H1 (cell line): ENCODE measurements at regions not wholly inside any gene's neighbourhood (a gene's known extent, or its start where the extent isn't known, plus 50 kb on each side); places are given as distances from the start of the nearest gene placed in this dataset.

Experiments
- CTCF ChIA-PET: fragments of 300-600 bp; sonication (Branson Sonifier 250); formaldehyde crosslinking; loops from one replicate; lab custom pipeline; 2021; ENCODE audit not compliant: partially characterized antibody; lab: Charles Lee
- POLR2A ChIA-PET: fragments of 300-600 bp; sonication (Branson Sonifier 250); formaldehyde crosslinking; loops from one replicate; lab custom pipeline; 2021; ENCODE audit warnings: inconsistent platforms; ENCODE audit not compliant: partially characterized antibody; lab: Charles Lee
- DNase-seq, 2 experiments: peaks; one replicate each; pipeline versions ENCODE4 v3.0.0 to v3.0.0-alpha.2; 2010 to 2022; ENCODE audit warnings: low spot score in 2 of 2, low read depth in 1 of 2, mixed read lengths in 1 of 2
- FAIRE-seq: peaks from 2 replicates; lab custom pipeline; 2011; peaks lifted over from hg19 to GRCh38; lab: Jason Lieb, UNC
- H2AFZ ChIP-seq: 2 replicates; pipeline ENCODE4 v1.8.1; 2012; ENCODE audit warnings: low read length, inconsistent platforms
- H2AK5ac ChIP-seq: 2 replicates; pipeline ENCODE4 v1.6.1; 2013; ENCODE audit warnings: low read depth, low read length
- H2BK120ac ChIP-seq: replicated peaks from 2 replicates; pipeline ENCODE3; 2013; ENCODE audit warnings: low read depth, low read length, inconsistent platforms
- H2BK12ac ChIP-seq: 2 replicates; pipeline ENCODE4 v1.6.1; 2013; ENCODE audit warnings: low read depth, low read length
- H2BK15ac ChIP-seq: 2 replicates; pipeline ENCODE4 v1.6.1; 2013; ENCODE audit warnings: low read length
- H2BK20ac ChIP-seq: 2 replicates; pipeline ENCODE4 v1.6.1; 2013; ENCODE audit warnings: low read length
- H2BK5ac ChIP-seq: 2 replicates; pipeline ENCODE4 v1.6.1; 2013; ENCODE audit warnings: low read depth, low read length
- H3K14ac ChIP-seq: 2 replicates; pipeline ENCODE4 v1.6.1; 2013; ENCODE audit warnings: inconsistent platforms; ENCODE audit not compliant: insufficient read length
- H3K18ac ChIP-seq: 2 replicates; pipeline ENCODE4 v1.6.1; 2013; ENCODE audit warnings: low read length; ENCODE audit errors: extremely low read depth
- H3K23ac ChIP-seq: 2 replicates; pipeline ENCODE4 v1.6.1; 2013; ENCODE audit warnings: inconsistent platforms; ENCODE audit not compliant: insufficient read length
- H3K23me2 ChIP-seq: 2 replicates; pipeline ENCODE4 v1.6.1; 2013; ENCODE audit warnings: low read depth, low read length
- H3K27ac ChIP-seq: 2 replicates; pipeline ENCODE4 v1.6.1; 2011; ENCODE audit warnings: low read depth, low read length, inconsistent platforms
- H3K27me3 ChIP-seq, 4 experiments: replicated peaks in 1 of 4; 1 replicate in 1 of 4; 2 replicates in 3 of 4; pipeline versions ENCODE4 v1.6.1 to v1.8.1; 2011 to 2013; ENCODE audit warnings: low read length in 3 of 4, mild to moderate bottlenecking in 3 of 4, inconsistent platforms in 2 of 4, mixed read lengths in 2 of 4, moderate library complexity in 1 of 4; ENCODE audit not compliant: control insufficient read depth in 3 of 4, insufficient read depth in 3 of 4; ENCODE audit errors: extremely low read depth in 1 of 4
- H3K36me3 ChIP-seq, 4 experiments: 2 replicates each; pipeline versions ENCODE4 v1.6.1 to v1.8.1; 2011 to 2013; ENCODE audit warnings: mild to moderate bottlenecking in 4 of 4, low read length in 3 of 4, moderate library complexity in 2 of 4, control low read depth in 1 of 4, inconsistent platforms in 1 of 4; ENCODE audit not compliant: insufficient read depth in 4 of 4, control insufficient read depth in 2 of 4
- H3K4ac ChIP-seq: replicated peaks from 2 replicates; pipeline ENCODE3; 2013; ENCODE audit warnings: low read length, low read depth, mixed read lengths, inconsistent platforms; ENCODE audit not compliant: insufficient read length
- H3K4me1 ChIP-seq, 4 experiments: replicated peaks in 1 of 4; 1 replicate in 1 of 4; 2 replicates in 3 of 4; pipeline versions ENCODE4 v1.6.1 to v1.8.1; 2011 to 2013; ENCODE audit warnings: low read length in 3 of 4, inconsistent platforms in 2 of 4, mixed read lengths in 1 of 4; ENCODE audit not compliant: insufficient read depth in 4 of 4, control insufficient read depth in 3 of 4
- H3K4me2 ChIP-seq, 2 experiments: 2 replicates each; pipeline versions ENCODE4 v1.6.1 to v1.8.1; 2011 to 2013; ENCODE audit warnings: low read depth in 2 of 2, low read length in 2 of 2, control low read depth in 1 of 2, inconsistent platforms in 1 of 2, mild to moderate bottlenecking in 1 of 2; ENCODE audit not compliant: insufficient read depth in 1 of 2
- H3K4me3 ChIP-seq, 4 experiments: fragments of 200-600, 300-600 bp in 1 of 4; sonication (generic), shearing (Covaris generic), sonication (Bioruptor Twin) in 1 of 4; 2 replicates each; pipeline versions ENCODE4 v1.5.1 to v1.8.1; 2011 to 2016; ENCODE audit warnings: low read length in 4 of 4, low read depth in 3 of 4, control low read depth in 2 of 4, inconsistent platforms in 2 of 4, mild to moderate bottlenecking in 2 of 4, mixed read lengths in 1 of 4, moderate library complexity in 1 of 4; ENCODE audit not compliant: insufficient read depth in 2 of 4; ENCODE audit errors: extremely low read depth in 1 of 4
- H3K56ac ChIP-seq: replicated peaks from 2 replicates; pipeline ENCODE3; 2013; ENCODE audit warnings: low read depth, mild to moderate bottlenecking, mixed read lengths, low read length, inconsistent platforms; ENCODE audit not compliant: insufficient read length
- H3K79me1 ChIP-seq: 2 replicates; pipeline ENCODE4 v1.6.1; 2013; ENCODE audit warnings: low read depth, low read length, control low read depth
- H3K79me2 ChIP-seq, 2 experiments: 2 replicates each; pipeline versions ENCODE4 v1.6.1 to v1.8.1; 2012 to 2013; ENCODE audit warnings: low read length in 2 of 2, mild to moderate bottlenecking in 2 of 2, inconsistent platforms in 1 of 2; ENCODE audit not compliant: insufficient read depth in 2 of 2, control insufficient read depth in 1 of 2
- H3K9ac ChIP-seq, 4 experiments: replicated peaks in 1 of 4; 1 replicate in 1 of 4; 2 replicates in 3 of 4; pipeline versions ENCODE4 v1.6.1 to v1.8.1; 2011 to 2013; ENCODE audit warnings: low read depth in 3 of 4, low read length in 3 of 4, control low read depth in 2 of 4, mild to moderate bottlenecking in 2 of 4, moderate library complexity in 2 of 4, inconsistent platforms in 1 of 4; ENCODE audit errors: extremely low read depth in 1 of 4
- H3K9me3 ChIP-seq, 2 experiments: 2 replicates each; pipeline versions ENCODE4 v1.6.1 to v1.8.1; 2012 to 2013; ENCODE audit warnings: mild to moderate bottlenecking in 2 of 2, moderate library complexity in 2 of 2, control low read depth in 1 of 2, inconsistent platforms in 1 of 2, low read depth in 1 of 2, low read length in 1 of 2, mixed read lengths in 1 of 2; ENCODE audit not compliant: insufficient read depth in 2 of 2
- H4K20me1 ChIP-seq, 2 experiments: replicated peaks in 1 of 2; 2 replicates each; pipeline versions ENCODE3 to v1.8.1; 2011 to 2013; ENCODE audit warnings: inconsistent platforms in 2 of 2, low read length in 2 of 2, mild to moderate bottlenecking in 1 of 2; ENCODE audit not compliant: insufficient read depth in 2 of 2, control insufficient read depth in 1 of 2
- H4K5ac ChIP-seq: 2 replicates; pipeline ENCODE4 v1.6.1; 2013; ENCODE audit warnings: low read length, low read depth, mixed read lengths, inconsistent platforms; ENCODE audit not compliant: insufficient read length
- H4K8ac ChIP-seq: 2 replicates; pipeline ENCODE4 v1.8.0; 2013; ENCODE audit warnings: mild to moderate bottlenecking, moderate library complexity, low read length, inconsistent platforms; ENCODE audit not compliant: insufficient read depth; ENCODE audit errors: extremely low read depth
- H4K91ac ChIP-seq: replicated peaks from 2 replicates; pipeline ENCODE3; 2013; ENCODE audit warnings: low read length, mixed read lengths, inconsistent platforms; ENCODE audit not compliant: insufficient read length
- CEBPB ChIP-seq: IDR thresholded peaks from 2 replicates; pipeline ENCODE4 v1.6.1; 2012; ENCODE audit warnings: low read depth, low read length
- CHD2 ChIP-seq: IDR thresholded peaks from 2 replicates; pipeline ENCODE4 v1.6.1; 2012; ENCODE audit warnings: low read length, improper control_type of control experiment
- EP300 ChIP-seq, 2 experiments: IDR thresholded peaks; 1 replicate in 1 of 2; 2 replicates in 1 of 2; pipeline ENCODE4 v1.6.1; 2011 to 2012; ENCODE audit warnings: low read depth in 2 of 2, low read length in 2 of 2, mild to moderate bottlenecking in 2 of 2, borderline replicate concordance in 1 of 2, inconsistent platforms in 1 of 2, moderate library complexity in 1 of 2
- EZH2 ChIP-seq: fragments of 200-600 bp; sonication (generic); IDR thresholded peaks from 2 replicates; pipeline ENCODE4 v1.7.1; 2012; ENCODE audit warnings: low read depth, mild to moderate bottlenecking, moderate library complexity, low read length, inconsistent platforms; ENCODE audit not compliant: severe bottlenecking
- FOSL1 ChIP-seq: IDR thresholded peaks from 2 replicates; pipeline ENCODE4 v1.6.1; 2011; ENCODE audit warnings: mild to moderate bottlenecking, low read depth, low read length, moderate library complexity; ENCODE audit not compliant: insufficient read depth
- JUND ChIP-seq: IDR thresholded peaks from 2 replicates; pipeline ENCODE4 v1.6.1; 2011; ENCODE audit warnings: mild to moderate bottlenecking, improper control_type of control experiment, low read length
- PHF8 ChIP-seq: fragments of 200-600 bp; sonication (generic); conservative IDR thresholded peaks from 2 replicates; pipeline ENCODE4 v1.7.1; 2012; ENCODE audit warnings: low read depth, mild to moderate bottlenecking, inconsistent platforms, low read length, moderate library complexity
- POLR2A ChIP-seq, 2 experiments: IDR thresholded peaks; 1 replicate in 1 of 2; 2 replicates in 1 of 2; pipeline ENCODE4 v1.6.1; 2011; ENCODE audit warnings: low read depth in 2 of 2, low read length in 2 of 2, mild to moderate bottlenecking in 2 of 2; ENCODE audit errors: control extremely low read depth in 1 of 2
- RBBP5 ChIP-seq: IDR thresholded peaks from 2 replicates; pipeline ENCODE4 v1.7.1; 2012; ENCODE audit warnings: low read depth, mild to moderate bottlenecking, inconsistent platforms, low read length, moderate library complexity, borderline replicate concordance
- SP4 ChIP-seq: IDR thresholded peaks from 2 replicates; pipeline ENCODE4 v1.6.1; 2012; ENCODE audit warnings: low read length, inconsistent platforms
- SRF ChIP-seq: IDR thresholded peaks from 2 replicates; pipeline ENCODE4 v1.6.1; 2011; ENCODE audit warnings: mild to moderate bottlenecking, low read depth, low read length, moderate library complexity
- TEAD4 ChIP-seq: IDR thresholded peaks from 2 replicates; pipeline ENCODE4 v1.6.1; 2012; ENCODE audit warnings: low read depth, low read length, inconsistent platforms, mixed read lengths
- ZNF274 ChIP-seq: IDR thresholded peaks from 2 replicates; pipeline ENCODE4 v1.7.0; 2012; ENCODE audit warnings: low read length, borderline replicate concordance; ENCODE audit errors: extremely low read depth
- WGBS, 2 experiments: shearing (Covaris generic) in 1 of 2; methylation state at CpG; one replicate each; pipeline versions ENCODE4 v1.1.6 to v1.1.7; 2013 to 2015; ENCODE audit warnings: low lambda C conversion rate in 2 of 2, mixed read lengths in 2 of 2, inconsistent platforms in 1 of 2, low coverage in 1 of 2, missing lambda C conversion rate in 1 of 2; ENCODE audit not compliant: insufficient replicate concordance in 2 of 2, insufficient coverage in 1 of 2, insufficient read length in 1 of 2; ENCODE audit errors: extremely low coverage in 1 of 2, missing lambda C conversion rate in 1 of 2; 5-methylcytosine and 5-hydroxymethylcytosine counted together
- TF ChIP-seq, protein P1 (sequence below): IDR thresholded peaks from 2 replicates; pipeline ENCODE4 v1.6.1; 2011; ENCODE audit warnings: low read length, improper control_type of control experiment
- TF ChIP-seq, protein P2 (sequence below): IDR thresholded peaks from 2 replicates; pipeline ENCODE4 v1.6.1; 2012; ENCODE audit warnings: inconsistent platforms

DNA sequence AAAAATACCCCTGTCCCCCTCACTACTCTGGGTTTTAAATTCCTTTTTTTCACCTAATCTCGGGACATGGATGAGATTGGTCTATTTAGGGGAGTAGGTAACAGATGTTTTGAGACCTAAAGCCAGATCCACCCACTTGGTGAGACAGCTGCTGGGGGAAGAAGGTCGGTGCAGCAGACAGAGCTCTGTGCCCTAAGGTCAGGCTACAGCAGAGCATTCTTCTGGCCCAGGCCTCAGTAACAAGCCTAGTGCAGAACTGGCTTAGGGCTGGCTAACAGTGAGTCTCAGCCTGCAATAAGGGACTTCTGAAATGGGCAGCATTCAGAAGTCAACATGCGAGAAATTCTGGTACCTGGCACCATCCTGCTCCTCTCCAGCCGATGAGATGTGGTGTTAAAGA, 444.9 kb upstream of the KIRREL3 start:
- H3K4me3 ChIP-seq, result no peak overlapping the region
- POLR2A ChIA-PET, result no interaction called here
- WGBS, 2 experiments, result 88% methylated on average over 4 of the region's 4 CpGs; no CpG with 5 or more reads in 1 of the 2 experiments
- H3K27me3 ChIP-seq, result no peaks in the 10 kb centered on the region
- no peak overlapping the region for H4K8ac ChIP-seq
- no peak overlapping the region for H4K5ac ChIP-seq
- H3K27ac ChIP-seq, result no peak overlapping the region
- no peak overlapping the region for H3K23ac ChIP-seq
- no peak overlapping the region for H2BK15ac ChIP-seq
- no peak overlapping the region for H2BK20ac ChIP-seq
- no peak overlapping the region for H3K14ac ChIP-seq
- H3K4me1 ChIP-seq, result no peaks in the 10 kb centered on the region
- no peak overlapping the region for H3K56ac ChIP-seq
- H4K20me1 ChIP-seq, result no peaks in the 10 kb centered on the region
- CTCF ChIA-PET, result interaction anchor here (0.6 to 0.8 kb wide), 2 partner anchors 23 to 27 kb away, joined by 3 read pairs; no protein-coding TSS in a partner anchor
- H3K79me2 ChIP-seq, result no peaks in the 10 kb centered on the region
- no peak overlapping the region for H2AFZ ChIP-seq
- H3K9me3 ChIP-seq, result no peaks in the 10 kb centered on the region
- no peak overlapping the region for H2BK120ac ChIP-seq
- H3K79me1 ChIP-seq, result no peaks in the 10 kb centered on the region
- no peak overlapping the region for H3K18ac ChIP-seq
- no peak overlapping the region for H3K4me2 ChIP-seq
- H3K4ac ChIP-seq, result no peak overlapping the region
- FAIRE-seq, result no peak
- H4K91ac ChIP-seq, result no peak overlapping the region
- no peak overlapping the region for H3K9ac ChIP-seq
- no peaks in the 10 kb centered on the region for H3K36me3 ChIP-seq
- no peak overlapping the region for H2BK5ac ChIP-seq
- no peak overlapping the region for H2AK5ac ChIP-seq
- DNase-seq, result no peak
- H2BK12ac ChIP-seq, result no peak overlapping the region
- no peaks in the 10 kb centered on the region for H3K23me2 ChIP-seq
- TF ChIP-seq CEBPB, result no peak
- TF ChIP-seq SRF, result no peak
- TF ChIP-seq CHD2, result no peak
- TF ChIP-seq TEAD4, result no peak
- no peak for TF ChIP-seq SP4
- no peak for TF ChIP-seq JUND
- no peak for TF ChIP-seq PHF8
- TF ChIP-seq, protein P1, sequence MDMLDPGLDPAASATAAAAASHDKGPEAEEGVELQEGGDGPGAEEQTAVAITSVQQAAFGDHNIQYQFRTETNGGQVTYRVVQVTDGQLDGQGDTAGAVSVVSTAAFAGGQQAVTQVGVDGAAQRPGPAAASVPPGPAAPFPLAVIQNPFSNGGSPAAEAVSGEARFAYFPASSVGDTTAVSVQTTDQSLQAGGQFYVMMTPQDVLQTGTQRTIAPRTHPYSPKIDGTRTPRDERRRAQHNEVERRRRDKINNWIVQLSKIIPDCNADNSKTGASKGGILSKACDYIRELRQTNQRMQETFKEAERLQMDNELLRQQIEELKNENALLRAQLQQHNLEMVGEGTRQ, result no peak
- no peak for TF ChIP-seq FOSL1
- TF ChIP-seq EZH2, result no peak
- TF ChIP-seq ZNF274, result no peak
- TF ChIP-seq RBBP5, result no peak
- TF ChIP-seq, protein P2, sequence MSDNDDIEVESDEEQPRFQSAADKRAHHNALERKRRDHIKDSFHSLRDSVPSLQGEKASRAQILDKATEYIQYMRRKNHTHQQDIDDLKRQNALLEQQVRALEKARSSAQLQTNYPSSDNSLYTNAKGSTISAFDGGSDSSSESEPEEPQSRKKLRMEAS, result no peak
- TF ChIP-seq POLR2A (IDR thresholded peaks at IDR 0.05; ENCODE audit: control extremely low read depth in 1 of 2, low read depth in 2 of 2, low read length in 2 of 2), result no peak
- TF ChIP-seq EP300 (IDR thresholded peaks at IDR 0.05; ENCODE audit: borderline replicate concordance in 1 of 2, low read depth in 2 of 2, low read length in 2 of 2), result no peak
